ENCODE measurements at regions not wholly inside any gene's neighbourhood (a gene's known extent, or its start where the extent isn't known, plus 50 kb on each side); places are given as distances from the start of the nearest gene placed in this dataset.

GRCh38 chr3:135801018-135801417, 164.5 kb upstream of the PPP2R3A start:
- ATAC-seq (ENCODE audit: low FRiP score) (no peak), DNase-seq (ENCODE audit: low spot score) (no peak)
- no peak for TF ChIP-seq CTCF (IDR thresholded peaks at IDR 0.05)

GRCh38 chr3:135802171-135802570, 163.4 kb upstream of the PPP2R3A start:
- no peak for TF ChIP-seq CTCF (IDR thresholded peaks at IDR 0.05)
- no peak for ATAC-seq (ENCODE audit: low FRiP score)
- no peak for DNase-seq (ENCODE audit: low spot score)

- ATAC-seq (ENCODE audit: low FRiP score) (no peak), DNase-seq (ENCODE audit: low spot score) (no peak)
- TF ChIP-seq CTCF (IDR thresholded peaks at IDR 0.05) = no peak
Observed at GRCh38 chr3:135803028-135803692, 162.4 kb upstream of the PPP2R3A start.

- ATAC-seq (ENCODE audit: low FRiP score) (no peak), DNase-seq (ENCODE audit: low spot score) (no peak)
- no peak for TF ChIP-seq CTCF (IDR thresholded peaks at IDR 0.05)
Observed at GRCh38 chr3:135805752-135806151, 159.8 kb upstream of the PPP2R3A start.

GRCh38 chr3:135806317-135806716, 159.2 kb upstream of the PPP2R3A start:
- TF ChIP-seq CTCF (IDR thresholded peaks at IDR 0.05) = no peak

GRCh38 chr3:135807879-135808278, 157.6 kb upstream of the PPP2R3A start:
- DNase-seq (ENCODE audit: low spot score) = no peak
- TF ChIP-seq CTCF (IDR thresholded peaks at IDR 0.05) = no peak
- no peak for ATAC-seq (ENCODE audit: low FRiP score)

More at GRCh38 chr3:135806317-135806716, 159.2 kb upstream of the PPP2R3A start:
- ATAC-seq (ENCODE audit: low FRiP score) (no peak), DNase-seq (ENCODE audit: low spot score) (no peak)

GRCh38 chr3:135809021-135809634, 156.4 kb upstream of the PPP2R3A start:
- ATAC-seq (ENCODE audit: low FRiP score) (no peak), DNase-seq (ENCODE audit: low spot score) (no peak)
- TF ChIP-seq CTCF (IDR thresholded peaks at IDR 0.05) = no peak

Data from omental fat pad (tissue), 3 donors.